Cardiac muscle cell (in vitro differentiated cells and primary cell): ENCODE measurements at regions not wholly inside any gene's neighbourhood (a gene's known extent, or its start where the extent isn't known, plus 50 kb on each side); places are given as distances from the start of the nearest gene placed in this dataset.

Source experiments
- DNase-seq, 2 donors: peaks; one replicate each; pipeline versions ENCODE4 v3.0.0 to v3.0.0-alpha.2; 2010 to 2017; ENCODE audit warnings: low read depth in 1 of 2, low spot score in 1 of 2
- H3K27ac ChIP-seq: fragments of 200-600 bp; sonication (generic); 2 replicates; pipeline ENCODE4 v1.5.1; 2016
- H3K27me3 ChIP-seq: fragments of 200-600 bp; sonication (generic); 2 replicates; pipeline ENCODE4 v1.6.0; 2016; ENCODE audit warnings: control low read depth
- H3K36me3 ChIP-seq: fragments of 200-600 bp; sonication (generic); 2 replicates; pipeline ENCODE4 v1.5.1; 2016; ENCODE audit warnings: control low read depth
- H3K4me1 ChIP-seq: fragments of 200-600 bp; sonication (generic); 2 replicates; pipeline ENCODE4 v1.8.1; 2017; ENCODE audit warnings: low read depth, mild to moderate bottlenecking, mixed run types
- H3K4me3 ChIP-seq: fragments of 200-600 bp; sonication (generic); 2 replicates; pipeline ENCODE4 v1.5.1; 2016; ENCODE audit warnings: mild to moderate bottlenecking
- H3K9me3 ChIP-seq: fragments of 200-600 bp; sonication (generic); 2 replicates; pipeline ENCODE4 v1.5.1; 2017; ENCODE audit warnings: low read depth, mild to moderate bottlenecking, control low read depth
- CTCF ChIP-seq: IDR thresholded peaks from 2 replicates; pipeline ENCODE4 v1.5.1; 2012; ENCODE audit warnings: low read depth, mild to moderate bottlenecking, low read length

GRCh38 chr6:105611606-105612005 lies 208.7 kb upstream of the PREP start:
- Histone ChIP-seq H3K27ac (no peak overlapping the region), H3K4me1 (no peaks in the 10 kb centered on the region), H3K36me3 (no peaks in the 10 kb centered on the region), H3K27me3 (no peaks in the 10 kb centered on the region), H3K4me3 (no peak overlapping the region), H3K9me3 (no peaks in the 10 kb centered on the region)
- no peak for DNase-seq
- no peak for TF ChIP-seq CTCF

GRCh38 chr6:105609375-105609991 lies 206.6 kb upstream of the PREP start:
- Histone ChIP-seq H3K4me1 (no peaks in the 10 kb centered on the region), H3K36me3 (no peaks in the 10 kb centered on the region), H3K9me3 (no peaks in the 10 kb centered on the region), H3K27me3 (no peaks in the 10 kb centered on the region), H3K27ac (no peak overlapping the region), H3K4me3 (no peak overlapping the region)
- no peak for TF ChIP-seq CTCF
- DNase-seq: no peak

GRCh38 chr6:105608711-105609374 lies 206.0 kb upstream of the PREP start:
- no peaks in the 10 kb centered on the region for H3K4me1 ChIP-seq
- H3K27me3 ChIP-seq: no peaks in the 10 kb centered on the region
- no peak overlapping the region for H3K27ac ChIP-seq
- H3K9me3 ChIP-seq: no peaks in the 10 kb centered on the region
- DNase-seq: peak in 1 of 2 donors; percentile 56
- no peak for TF ChIP-seq CTCF
- H3K36me3 ChIP-seq: no peaks in the 10 kb centered on the region
- H3K4me3 ChIP-seq: no peak overlapping the region

- TF ChIP-seq CTCF: no peak
- Histone ChIP-seq H3K9me3 (no peaks in the 10 kb centered on the region), H3K27ac (no peak overlapping the region), H3K4me1 (no peaks in the 10 kb centered on the region), H3K4me3 (no peak overlapping the region), H3K27me3 (no peaks in the 10 kb centered on the region), H3K36me3 (no peaks in the 10 kb centered on the region)
- no peak for DNase-seq
Measured at GRCh38 chr6:105607636-105608621, 205.0 kb upstream of the PREP start.

- Histone ChIP-seq H3K27me3 (no peaks in the 10 kb centered on the region), H3K4me1 (peaks cover under 1% of the 10 kb centered on the region), H3K36me3 (no peaks in the 10 kb centered on the region), H3K4me3 (no peak overlapping the region), H3K27ac (no peak overlapping the region), H3K9me3 (no peaks in the 10 kb centered on the region)
- no peak for DNase-seq
- no peak for TF ChIP-seq CTCF
Measured at GRCh38 chr6:105606831-105607463, 204.1 kb upstream of the PREP start.
